ENCODE measurements at regions not wholly inside any gene's neighbourhood (a gene's known extent, or its start where the extent isn't known, plus 50 kb on each side); places are given as distances from the start of the nearest gene placed in this dataset.

GRCh38 chr2:180508458-180508857, 471.9 kb upstream of the UBE2E3 start:
- H3K4me3 ChIP-seq (ENCODE audit: insufficient read depth, low read depth, low read length) = no peak overlapping the region
- H3K36me3 ChIP-seq (ENCODE audit: insufficient read depth, low read length) = no peaks in the 10 kb centered on the region
- FAIRE-seq = no peak
- TF ChIP-seq CTCF (IDR thresholded peaks at IDR 0.05; ENCODE audit: insufficient read depth, low read depth, low read length) = no peak
- no peak for TF ChIP-seq EZH2 (IDR thresholded peaks at IDR 0.05; ENCODE audit: insufficient read depth, low read length)
- no peak overlapping the region for H3K4me2 ChIP-seq (ENCODE audit: low read length)
- H3K79me2 ChIP-seq (ENCODE audit: insufficient read depth, low read length) = no peaks in the 10 kb centered on the region
- no peaks in the 10 kb centered on the region for H3K27me3 ChIP-seq (ENCODE audit: insufficient read depth, low read length)
- Mint-ChIP-seq H3K4me1 (ENCODE audit: low read depth, unreplicated experiment) (no peaks in the 10 kb centered on the region), H3K36me3 (ENCODE audit: low read depth, unreplicated experiment) (no peaks in the 10 kb centered on the region), H3K27ac (ENCODE audit: unreplicated experiment) (no peak overlapping the region), H3K27me3 (ENCODE audit: low read depth, unreplicated experiment) (no peaks in the 10 kb centered on the region), H3K4me3 (ENCODE audit: unreplicated experiment) (no peak overlapping the region), H3K9me3 (ENCODE audit: unreplicated experiment) (no peaks in the 10 kb centered on the region)
- H2AFZ ChIP-seq (ENCODE audit: low read depth, low read length) = no peak overlapping the region
- no peaks in the 10 kb centered on the region for H3K4me1 ChIP-seq (ENCODE audit: insufficient read depth, low read length)
- H3K27ac ChIP-seq (ENCODE audit: low read depth, low read length) = no peak overlapping the region
- no peak for DNase-seq (ENCODE audit: low read depth)
- no peak overlapping the region for H3K9ac ChIP-seq (ENCODE audit: low read length)
- H4K20me1 ChIP-seq (ENCODE audit: insufficient read depth, low read length) = no peaks in the 10 kb centered on the region
- H3K9me3 ChIP-seq (ENCODE audit: insufficient read depth, low read depth, low read length) = no peaks in the 10 kb centered on the region

- TF ChIP-seq EZH2 (IDR thresholded peaks at IDR 0.05; ENCODE audit: insufficient read depth, low read length) = no peak
- TF ChIP-seq CTCF (IDR thresholded peaks at IDR 0.05; ENCODE audit: insufficient read depth, low read depth, low read length) = no peak
- no peak overlapping the region for H3K9ac ChIP-seq (ENCODE audit: low read length)
- Mint-ChIP-seq H3K27ac (ENCODE audit: unreplicated experiment) (no peak overlapping the region), H3K9me3 (ENCODE audit: unreplicated experiment) (no peaks in the 10 kb centered on the region), H3K27me3 (ENCODE audit: low read depth, unreplicated experiment) (no peaks in the 10 kb centered on the region), H3K4me3 (ENCODE audit: unreplicated experiment) (no peak overlapping the region), H3K36me3 (ENCODE audit: low read depth, unreplicated experiment) (no peaks in the 10 kb centered on the region), H3K4me1 (ENCODE audit: low read depth, unreplicated experiment) (no peaks in the 10 kb centered on the region)
- H2AFZ ChIP-seq (ENCODE audit: low read depth, low read length) = no peak overlapping the region
- no peaks in the 10 kb centered on the region for H3K79me2 ChIP-seq (ENCODE audit: insufficient read depth, low read length)
- H3K27ac ChIP-seq (ENCODE audit: low read depth, low read length) = no peak overlapping the region
- DNase-seq (ENCODE audit: low read depth) (no peak), FAIRE-seq (no peak)
- H3K27me3 ChIP-seq (ENCODE audit: insufficient read depth, low read length) = no peaks in the 10 kb centered on the region
- no peak overlapping the region for H3K4me2 ChIP-seq (ENCODE audit: low read length)
- H3K9me3 ChIP-seq (ENCODE audit: insufficient read depth, low read depth, low read length) = no peaks in the 10 kb centered on the region
- no peaks in the 10 kb centered on the region for H3K36me3 ChIP-seq (ENCODE audit: insufficient read depth, low read length)
- no peak overlapping the region for H3K4me3 ChIP-seq (ENCODE audit: insufficient read depth, low read depth, low read length)
- no peaks in the 10 kb centered on the region for H3K4me1 ChIP-seq (ENCODE audit: insufficient read depth, low read length)
- H4K20me1 ChIP-seq (ENCODE audit: insufficient read depth, low read length) = no peaks in the 10 kb centered on the region
These were observed 473.4 kb upstream of the UBE2E3 start for GRCh38 chr2:180507028-180507427.

- H3K4me1 Mint-ChIP-seq (ENCODE audit: low read depth, unreplicated experiment) = no peaks in the 10 kb centered on the region
- H3K9ac ChIP-seq (ENCODE audit: low read length) = no peak overlapping the region
- H3K36me3 ChIP-seq (ENCODE audit: insufficient read depth, low read length) = no peaks in the 10 kb centered on the region
- no peak overlapping the region for H2AFZ ChIP-seq (ENCODE audit: low read depth, low read length)
- H4K20me1 ChIP-seq (ENCODE audit: insufficient read depth, low read length) = no peaks in the 10 kb centered on the region
- H3K27me3 ChIP-seq (ENCODE audit: insufficient read depth, low read length) = no peaks in the 10 kb centered on the region
- no peak overlapping the region for H3K4me3 ChIP-seq (ENCODE audit: insufficient read depth, low read depth, low read length)
- FAIRE-seq = peak; percentile 20
- no peak overlapping the region for H3K4me2 ChIP-seq (ENCODE audit: low read length)
- TF ChIP-seq EZH2 (IDR thresholded peaks at IDR 0.05; ENCODE audit: insufficient read depth, low read length) (no peak), CTCF (IDR thresholded peaks at IDR 0.05; ENCODE audit: insufficient read depth, low read depth, low read length) (no peak)
- no peaks in the 10 kb centered on the region for H3K79me2 ChIP-seq (ENCODE audit: insufficient read depth, low read length)
- DNase-seq (ENCODE audit: low read depth) = peak; percentile 61
- H3K4me1 ChIP-seq (ENCODE audit: insufficient read depth, low read length) = no peaks in the 10 kb centered on the region
- no peak overlapping the region for H3K27ac ChIP-seq (ENCODE audit: low read depth, low read length)
- no peak overlapping the region for H3K4me3 Mint-ChIP-seq (ENCODE audit: unreplicated experiment)
- H3K9me3 Mint-ChIP-seq (ENCODE audit: unreplicated experiment) = no peaks in the 10 kb centered on the region
- no peaks in the 10 kb centered on the region for H3K27me3 Mint-ChIP-seq (ENCODE audit: low read depth, unreplicated experiment)
- no peaks in the 10 kb centered on the region for H3K9me3 ChIP-seq (ENCODE audit: insufficient read depth, low read depth, low read length)
- H3K36me3 Mint-ChIP-seq (ENCODE audit: low read depth, unreplicated experiment) = no peaks in the 10 kb centered on the region
- H3K27ac Mint-ChIP-seq (ENCODE audit: unreplicated experiment) = no peak overlapping the region
These were observed 475.2 kb upstream of the UBE2E3 start for GRCh38 chr2:180505203-180505602.

Measured in astrocyte (in vitro differentiated cells and primary cell).